CD4-positive, alpha-beta T cell treated with Interleukin-6 for 4 hours (primary cell): ENCODE measurements at regions not wholly inside any gene's neighbourhood (a gene's known extent, or its start where the extent isn't known, plus 50 kb on each side); places are given as distances from the start of the nearest gene placed in this dataset.

Source experiments
- DNase-seq: peaks from one replicate; pipeline ENCODE4 v3.0.0-alpha.2; 2020; ENCODE audit warnings: mixed read lengths

DNA sequence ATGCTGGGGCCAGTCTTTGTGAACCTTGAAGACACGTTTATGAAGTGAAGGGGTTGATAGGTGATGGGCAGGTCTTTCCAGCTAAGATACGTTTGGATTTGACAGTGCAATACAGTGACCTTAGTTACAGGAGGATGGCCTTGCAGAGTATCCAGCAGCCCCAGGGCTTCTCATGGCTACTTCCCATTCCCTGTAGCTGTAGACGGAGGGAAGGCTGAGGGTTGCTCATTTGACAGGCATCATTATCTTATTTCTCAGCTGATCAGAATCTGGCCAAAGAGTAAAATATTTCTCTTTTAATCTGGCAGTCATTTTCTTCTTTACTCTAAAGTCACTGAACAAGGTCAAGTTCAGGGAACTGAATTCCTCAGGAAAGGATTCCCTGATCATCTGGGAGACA, 85.1 kb upstream of the RMDN2 start:
- no peak for DNase-seq

DNA sequence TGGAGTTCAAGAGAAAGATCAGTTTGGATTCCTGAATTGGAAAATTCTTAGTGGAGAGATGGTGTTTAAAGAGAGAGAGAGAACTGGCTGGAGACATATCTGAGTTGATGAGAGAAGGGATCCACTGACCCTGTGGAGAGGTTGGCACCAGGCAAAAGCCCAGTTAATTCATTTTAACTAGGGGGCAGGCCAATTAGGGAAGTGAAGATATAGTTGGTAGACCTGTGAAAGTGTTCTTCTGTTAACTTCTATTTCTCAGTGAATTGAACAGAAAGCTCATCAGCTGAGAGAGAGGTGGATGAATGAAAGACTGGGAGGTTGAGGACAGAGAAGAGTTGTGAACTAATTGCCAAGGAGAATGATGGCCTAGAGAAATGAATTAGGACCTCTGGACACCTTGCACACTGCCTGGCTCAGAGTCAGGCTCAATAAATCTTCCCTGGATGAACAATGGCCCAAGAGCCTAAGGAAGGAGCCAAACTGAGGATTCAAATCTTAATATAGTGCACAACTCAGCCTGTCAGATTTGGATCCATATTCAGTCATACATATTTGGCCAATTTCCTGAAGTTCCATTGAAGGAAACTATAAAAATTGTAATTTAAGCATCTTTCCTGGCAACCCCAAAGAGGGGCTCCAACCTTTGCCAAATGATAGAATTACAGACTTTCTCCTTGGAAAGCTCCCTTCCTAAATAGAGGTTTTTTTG, 82.2 kb upstream of the RMDN2 start:
- DNase-seq: no peak

DNA sequence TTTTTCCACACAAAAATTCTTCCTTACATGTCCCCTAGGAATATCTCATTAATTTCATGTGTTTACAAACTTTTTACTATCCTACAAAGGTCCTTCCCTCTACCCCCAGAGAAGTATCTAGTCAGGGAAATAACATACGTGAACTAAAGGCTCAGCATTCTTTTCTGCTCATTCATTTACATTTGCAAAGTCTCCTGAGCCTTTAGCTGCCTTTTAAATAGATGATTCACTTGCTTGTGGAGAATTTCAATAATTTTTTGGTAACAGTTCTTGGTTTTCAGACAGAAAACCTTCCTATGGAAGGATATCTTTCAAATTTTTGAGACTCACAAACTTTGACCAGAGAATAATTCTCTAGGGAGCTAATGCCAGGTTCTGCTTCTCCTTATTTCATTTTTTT, 81.5 kb upstream of the RMDN2 start:
- no peak for DNase-seq

DNA sequence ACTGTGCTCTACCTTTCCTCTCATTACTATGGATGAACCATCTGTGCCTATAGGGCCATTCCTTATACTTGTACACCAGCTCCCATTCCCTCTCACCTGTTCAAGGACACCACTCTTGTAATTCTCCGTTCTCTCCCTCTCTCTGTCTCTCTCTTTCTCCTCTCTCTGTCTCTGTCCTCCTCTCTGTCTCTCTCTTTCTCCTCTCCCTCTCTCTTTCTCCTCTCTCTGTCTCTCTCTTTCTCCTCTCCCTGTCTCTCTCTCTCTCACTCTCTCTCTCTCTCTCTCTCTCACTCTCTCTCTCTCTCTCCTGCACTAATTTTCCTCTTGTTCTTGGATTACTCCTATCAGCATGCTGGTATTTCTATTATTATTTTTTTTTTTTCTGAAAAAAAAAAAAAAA, 78.9 kb upstream of the RMDN2 start:
- DNase-seq: no peak

DNA sequence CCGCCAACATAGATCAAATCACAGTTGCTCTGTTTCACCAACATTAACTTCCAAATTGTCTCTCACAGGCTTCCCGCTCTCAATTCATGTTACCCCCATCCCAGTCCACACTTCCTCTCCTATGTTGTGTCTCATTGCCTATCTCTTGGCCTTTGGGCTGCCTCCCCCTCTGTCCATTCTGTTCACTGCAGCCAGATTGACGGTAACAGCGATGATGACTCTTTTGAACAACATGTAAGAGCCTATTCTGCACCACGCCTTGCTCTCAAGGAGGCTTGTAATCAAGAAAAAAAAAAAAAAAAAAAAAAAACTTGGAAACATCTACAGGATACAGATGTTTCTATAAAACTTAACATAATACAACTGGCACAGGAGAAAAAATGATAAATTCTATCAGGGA, 77.3 kb upstream of the RMDN2 start:
- DNase-seq: no peak

DNA sequence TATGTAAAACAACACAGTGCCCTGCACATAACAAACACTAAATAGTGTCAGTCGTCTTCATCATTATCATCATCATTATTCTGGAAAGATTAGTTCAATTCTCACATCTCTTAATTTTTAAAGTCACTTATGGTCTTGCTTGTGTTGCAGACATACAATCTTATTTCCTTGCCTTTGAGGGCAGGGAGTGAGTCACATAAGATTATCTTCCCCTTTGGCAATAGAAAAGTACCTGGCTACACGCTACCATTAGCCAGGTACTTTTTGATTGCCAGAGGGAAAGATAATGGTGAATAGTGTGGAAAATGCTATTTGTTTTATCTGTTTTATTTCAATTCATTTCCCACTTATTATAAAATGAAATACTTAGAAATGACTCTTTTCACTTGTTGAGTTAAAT, 76.6 kb upstream of the RMDN2 start:
- no peak for DNase-seq

DNA sequence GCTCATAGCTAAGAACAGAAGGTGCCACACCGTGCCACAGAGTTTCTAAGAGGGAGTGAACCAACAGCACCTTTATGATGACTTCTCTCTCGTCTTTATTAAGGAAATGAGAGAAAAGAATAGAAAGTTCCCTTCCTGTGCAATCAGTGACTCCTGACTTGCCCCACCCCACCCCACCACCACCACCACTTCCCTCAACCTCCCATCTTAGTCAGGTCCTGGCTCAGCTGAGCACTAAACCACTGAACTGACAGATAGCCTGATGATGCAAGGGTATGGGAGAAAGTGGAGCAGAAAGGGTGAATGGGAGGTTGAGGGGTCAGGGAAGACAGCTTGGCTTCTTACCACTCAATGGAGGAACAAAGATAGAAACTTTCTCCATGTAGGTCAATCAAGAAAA, 75.2 kb upstream of the RMDN2 start:
- no peak for DNase-seq

DNA sequence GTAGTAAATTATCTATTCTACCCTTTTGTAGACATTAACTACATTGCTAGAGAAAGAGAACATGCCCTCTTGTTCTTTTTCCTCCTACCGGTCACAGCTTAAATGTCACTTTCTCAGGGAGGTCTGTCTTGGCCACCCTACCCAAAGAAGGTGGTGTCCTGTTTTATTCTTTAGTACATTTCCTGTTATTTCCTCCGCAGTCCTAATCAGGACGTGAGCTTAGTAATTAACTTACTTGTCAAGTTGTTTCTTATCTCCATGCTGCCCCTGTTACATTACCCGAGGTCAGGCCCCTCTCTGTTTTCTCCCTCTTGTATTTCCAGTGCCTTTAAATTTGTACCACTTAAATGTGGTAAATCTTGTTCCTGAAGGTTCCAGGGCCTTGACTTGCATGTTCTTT, 73.7 kb upstream of the RMDN2 start:
- no peak for DNase-seq

DNA sequence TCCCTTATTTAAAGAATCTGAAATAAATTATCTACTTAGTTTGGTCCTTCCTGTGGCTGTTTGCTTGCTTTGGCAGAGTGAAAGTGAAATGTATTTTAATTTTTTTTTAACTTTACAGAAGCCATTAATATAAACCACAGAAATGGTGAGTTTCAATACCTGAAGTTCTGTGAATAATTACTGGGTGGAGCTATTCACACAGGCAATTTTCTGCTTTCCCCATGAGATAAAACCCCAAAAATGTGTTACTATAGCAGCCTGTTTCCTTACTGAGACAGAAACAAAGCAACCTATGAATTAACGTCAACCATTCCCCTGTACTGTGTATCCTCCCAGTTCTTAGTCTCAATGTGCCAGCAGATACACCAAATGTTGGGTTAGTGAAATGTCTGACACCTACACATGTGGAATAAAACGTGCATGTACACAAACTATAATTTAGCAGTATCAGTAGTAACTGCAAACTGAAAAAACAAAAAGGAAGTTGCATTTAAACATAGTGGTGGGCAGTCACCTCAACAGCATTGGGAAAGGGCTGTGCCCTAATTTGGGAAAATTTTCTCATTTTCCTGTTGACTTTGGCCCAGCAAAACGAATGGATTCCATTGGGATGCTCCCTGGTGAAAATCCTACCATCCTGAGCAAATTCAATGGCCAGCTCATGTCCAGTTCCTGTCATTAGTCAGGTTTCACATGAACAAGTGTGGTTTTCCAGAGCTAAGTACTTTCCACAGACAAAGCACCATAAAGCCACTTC, 73.1 kb upstream of the RMDN2 start:
- DNase-seq: no peak

DNA sequence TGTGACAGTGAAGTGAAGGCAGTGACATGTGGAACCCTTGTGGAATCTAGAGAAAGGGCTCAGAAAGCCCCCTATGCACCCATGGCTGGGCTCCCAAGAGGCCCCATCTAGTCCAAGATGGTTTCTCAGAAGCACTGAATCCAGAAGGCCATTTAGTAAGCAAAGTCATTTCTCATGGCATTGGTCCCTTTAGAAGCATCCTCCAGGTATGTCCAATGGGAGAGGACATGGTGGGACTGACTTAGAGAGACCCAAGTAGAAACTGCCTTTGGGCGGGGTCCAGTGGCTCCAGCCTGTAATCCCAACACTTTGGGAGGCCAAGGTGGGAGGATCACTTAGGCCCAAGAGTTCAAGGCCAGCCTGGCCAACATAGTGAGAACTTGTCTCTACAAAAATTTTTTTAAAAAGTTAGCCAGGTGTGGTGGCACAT, 72.5 kb upstream of the RMDN2 start:
- DNase-seq: no peak

DNA sequence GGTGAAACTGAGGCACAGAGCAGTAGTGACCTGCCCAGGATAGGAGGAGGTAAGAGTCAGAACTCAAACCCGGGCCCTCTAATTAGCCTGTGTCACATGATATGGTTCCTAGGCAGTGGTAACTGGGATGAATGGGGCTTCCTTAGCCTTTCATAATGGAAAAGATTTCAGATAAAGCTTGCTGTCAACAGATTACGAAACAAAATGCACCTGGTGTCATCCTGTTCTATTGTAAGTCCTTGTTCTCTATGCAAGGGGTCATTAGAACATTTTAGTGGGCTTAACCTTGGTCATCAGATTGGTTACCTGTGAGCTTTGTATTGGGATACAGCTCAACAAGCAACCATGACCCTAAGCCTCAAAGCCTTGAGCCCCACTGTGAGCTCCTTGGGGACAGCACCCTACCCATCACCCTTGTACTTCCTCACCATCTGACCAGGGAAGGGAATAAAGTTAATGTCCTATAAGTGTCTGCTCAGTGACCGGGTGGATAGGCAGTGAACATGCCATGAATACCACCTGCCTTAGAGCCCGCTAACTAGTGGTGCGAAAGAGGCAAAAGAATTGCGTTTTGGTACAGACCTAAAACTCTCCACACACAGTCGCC, 70.3 kb upstream of the RMDN2 start:
- DNase-seq: no peak

DNA sequence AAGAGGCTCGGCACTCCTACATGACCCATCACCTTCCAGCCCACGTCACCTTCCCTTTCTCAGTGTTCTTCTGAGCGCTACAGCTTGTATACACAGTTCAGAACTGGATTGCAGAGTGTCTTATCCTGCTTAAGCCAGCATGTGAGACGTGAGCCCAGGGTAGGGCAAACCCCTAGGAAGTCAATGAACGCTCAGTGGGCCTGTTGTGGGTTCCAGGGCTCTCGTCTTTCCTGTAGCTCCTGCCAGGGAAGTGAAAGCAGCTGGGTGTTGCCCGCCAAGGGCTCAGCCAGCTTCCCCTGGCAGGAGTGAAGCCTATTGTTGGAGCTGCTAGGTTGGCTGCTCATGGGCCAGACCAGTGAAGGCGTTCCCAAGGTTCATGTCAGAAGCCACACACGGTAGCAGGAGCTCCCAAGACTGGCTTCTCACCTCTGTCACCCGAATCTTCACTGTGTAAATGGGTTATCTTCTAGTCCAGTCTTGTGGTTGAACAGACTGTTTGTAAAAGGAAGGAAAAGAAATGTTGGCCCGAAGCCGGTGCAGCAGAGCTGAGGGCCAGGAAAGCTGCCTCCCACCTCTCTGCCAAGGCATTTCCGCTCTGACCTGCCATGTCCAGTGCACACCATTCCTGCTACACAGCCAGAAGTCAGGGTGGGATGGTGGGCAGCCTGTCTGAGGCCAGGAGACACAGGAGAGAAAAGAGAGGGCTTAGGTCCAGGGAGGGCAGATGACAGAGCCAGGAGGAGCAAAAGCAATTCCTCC, 69.6 kb upstream of the RMDN2 start:
- no peak for DNase-seq

DNA sequence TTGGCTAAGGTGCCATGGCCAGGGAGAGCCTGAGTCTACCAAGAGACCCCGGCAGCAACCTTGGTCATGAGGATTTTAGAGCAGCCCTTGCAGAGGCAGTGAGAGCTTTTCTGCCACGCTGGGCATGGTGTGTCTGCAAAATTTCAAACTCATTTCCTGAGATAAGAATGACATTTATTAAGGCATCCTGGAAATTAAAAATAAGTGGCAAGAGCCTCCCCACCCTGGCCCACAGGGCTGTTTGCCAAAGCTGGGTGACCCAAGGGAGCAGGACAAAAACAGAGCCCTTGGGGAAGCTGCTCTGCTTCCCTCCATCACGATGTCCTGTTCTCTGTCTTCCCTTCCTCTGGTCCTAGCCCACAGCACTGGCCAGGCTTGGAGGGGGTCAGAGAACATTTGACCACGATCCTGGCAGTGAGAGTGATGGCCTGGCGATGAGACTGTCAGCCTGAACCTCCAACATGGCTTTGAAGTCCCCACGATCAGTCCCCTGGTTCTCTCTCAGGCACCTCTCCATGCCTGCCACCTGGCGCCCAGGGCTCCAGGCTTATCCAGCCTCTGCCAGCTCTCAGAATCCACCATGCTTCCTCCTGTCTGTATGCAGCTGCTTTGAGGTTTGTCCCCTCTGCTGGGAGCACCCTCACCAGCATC, 68.9 kb upstream of the RMDN2 start:
- no peak for DNase-seq

DNA sequence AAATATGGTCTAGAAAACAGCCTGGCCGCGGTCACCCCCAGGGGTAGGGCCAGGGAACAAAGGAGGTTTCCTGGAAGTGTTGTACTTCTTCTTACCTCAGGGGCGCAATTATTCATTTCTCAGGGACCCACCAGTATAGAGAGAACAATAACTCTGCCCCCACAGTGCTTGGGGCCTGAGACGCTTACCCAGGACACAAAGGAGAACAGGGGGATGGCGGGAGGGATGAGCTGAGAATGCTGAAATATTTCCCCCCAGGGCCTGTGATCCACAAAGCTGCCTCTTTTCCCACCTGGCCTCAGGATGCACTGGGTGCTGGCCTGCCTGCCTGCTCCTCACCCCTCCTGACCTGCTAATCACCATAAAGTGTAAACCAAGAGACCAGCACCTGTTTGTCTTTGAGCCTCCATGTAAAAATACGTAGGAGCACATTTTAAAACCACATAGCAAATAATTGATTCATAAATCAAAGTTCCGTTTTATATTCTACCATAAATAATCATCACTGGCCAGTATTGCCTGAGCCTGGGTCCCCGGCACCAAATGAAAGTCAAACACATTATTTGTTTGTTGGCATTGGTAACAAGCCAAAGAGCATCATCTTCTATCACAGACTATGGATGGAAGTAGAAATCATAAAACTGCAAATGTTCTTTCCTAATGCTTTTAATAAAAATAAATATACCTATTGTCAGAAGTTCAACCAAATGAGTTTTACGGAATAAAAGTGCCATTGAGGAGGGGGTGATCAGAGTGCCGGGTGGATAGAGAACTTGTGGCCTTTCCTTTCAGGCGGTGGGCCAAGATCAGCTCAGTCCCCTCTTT, 67.3 kb upstream of the RMDN2 start:
- no peak for DNase-seq

DNA sequence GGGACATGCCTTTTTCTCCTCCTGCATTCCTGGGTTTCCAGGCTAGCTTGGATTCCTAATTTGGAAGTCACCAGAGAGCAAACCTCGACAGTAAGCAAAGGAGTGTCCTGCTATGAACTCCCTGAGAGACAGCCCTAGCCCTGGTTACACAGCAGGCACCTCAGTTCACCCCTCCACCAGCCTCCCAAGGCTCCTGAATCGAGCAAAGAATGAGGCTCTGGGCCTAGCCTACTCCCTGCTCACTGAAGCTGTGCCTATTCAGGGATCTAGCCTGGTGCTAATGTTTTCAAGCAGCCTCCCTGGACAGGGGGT, 66.7 kb upstream of the RMDN2 start:
- no peak for DNase-seq

DNA sequence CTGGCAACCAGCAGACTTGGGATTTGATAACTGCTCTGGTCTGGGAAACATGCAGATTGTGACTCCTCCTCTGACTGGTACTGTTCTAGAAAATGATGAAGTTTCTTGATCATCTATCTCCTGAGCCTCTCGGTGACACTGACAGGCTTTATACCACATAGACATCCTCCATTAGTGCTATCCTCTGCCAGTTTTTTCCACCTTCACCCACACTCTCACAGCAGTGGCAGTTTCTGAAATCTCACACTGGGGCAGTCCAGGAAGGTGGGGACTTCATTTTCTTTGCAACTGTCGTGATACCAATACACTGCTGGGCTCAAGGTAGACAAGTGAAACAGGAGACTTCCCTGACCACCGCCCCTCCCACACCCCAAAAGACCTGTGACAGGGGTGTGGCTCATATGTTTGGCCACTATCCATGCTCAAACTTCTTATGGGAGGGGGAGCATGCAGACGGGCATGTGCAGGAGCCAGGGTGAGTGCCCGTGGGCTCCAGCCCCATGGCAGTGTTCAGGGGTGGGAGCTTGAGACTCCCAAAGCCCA, 66.3 kb upstream of the RMDN2 start:
- DNase-seq: no peak

DNA sequence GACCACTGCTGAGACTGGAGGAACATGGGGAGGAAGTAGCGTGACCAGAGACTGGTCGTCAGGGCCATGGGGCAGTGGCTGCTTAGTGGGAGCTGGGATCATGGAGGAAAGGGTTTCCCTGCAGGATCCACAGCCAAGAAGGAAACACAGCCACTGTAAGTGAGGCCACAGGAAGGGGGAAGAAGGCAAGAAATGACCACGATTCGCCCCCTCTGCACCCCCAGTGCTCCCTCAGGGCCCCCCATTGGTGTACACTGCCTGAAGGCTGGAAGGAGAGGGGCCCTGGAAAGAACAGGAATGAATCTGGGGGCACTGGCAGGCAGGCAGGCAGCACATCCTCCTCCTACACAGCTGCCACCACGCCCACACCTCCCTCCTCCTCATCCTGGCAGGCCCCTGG, 62.5 kb upstream of the RMDN2 start:
- DNase-seq: no peak

DNA sequence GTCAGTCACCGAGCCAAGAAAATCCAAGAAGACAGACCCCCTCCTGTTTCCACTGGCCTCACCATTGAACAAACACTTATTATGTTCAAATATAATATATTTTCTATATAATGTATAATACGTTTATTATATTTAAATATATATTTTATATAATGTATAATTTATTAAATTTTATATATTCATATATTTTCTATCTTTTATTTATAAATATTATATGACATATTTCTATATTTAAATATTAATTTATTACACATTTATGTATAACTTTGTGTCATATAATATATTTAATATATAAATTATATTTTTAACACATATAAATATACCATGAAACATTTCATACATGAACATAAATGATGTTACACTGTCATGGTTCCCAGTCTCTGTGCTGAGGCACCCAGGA, 60.9 kb upstream of the RMDN2 start:
- no peak for DNase-seq

DNA sequence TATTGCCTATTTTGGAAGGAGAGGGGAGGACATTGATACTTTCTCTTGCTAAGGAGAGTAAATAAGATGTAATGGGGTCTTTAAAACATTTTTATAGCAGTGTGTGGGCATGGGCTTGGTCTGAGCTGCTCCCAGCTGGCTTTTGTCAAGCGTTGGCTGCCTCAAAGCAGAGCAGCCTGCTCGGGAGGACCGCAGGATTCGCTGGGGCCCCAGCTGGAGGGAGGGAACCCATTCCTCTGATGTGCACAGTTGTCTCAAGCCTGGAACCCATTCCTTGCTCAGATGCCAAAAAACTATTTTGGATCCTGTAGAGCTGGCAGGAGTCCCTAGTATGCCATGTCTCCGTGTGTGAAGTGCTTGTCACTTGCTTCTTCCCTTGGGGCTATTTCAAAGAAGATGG, 59.4 kb upstream of the RMDN2 start:
- DNase-seq: no peak

DNA sequence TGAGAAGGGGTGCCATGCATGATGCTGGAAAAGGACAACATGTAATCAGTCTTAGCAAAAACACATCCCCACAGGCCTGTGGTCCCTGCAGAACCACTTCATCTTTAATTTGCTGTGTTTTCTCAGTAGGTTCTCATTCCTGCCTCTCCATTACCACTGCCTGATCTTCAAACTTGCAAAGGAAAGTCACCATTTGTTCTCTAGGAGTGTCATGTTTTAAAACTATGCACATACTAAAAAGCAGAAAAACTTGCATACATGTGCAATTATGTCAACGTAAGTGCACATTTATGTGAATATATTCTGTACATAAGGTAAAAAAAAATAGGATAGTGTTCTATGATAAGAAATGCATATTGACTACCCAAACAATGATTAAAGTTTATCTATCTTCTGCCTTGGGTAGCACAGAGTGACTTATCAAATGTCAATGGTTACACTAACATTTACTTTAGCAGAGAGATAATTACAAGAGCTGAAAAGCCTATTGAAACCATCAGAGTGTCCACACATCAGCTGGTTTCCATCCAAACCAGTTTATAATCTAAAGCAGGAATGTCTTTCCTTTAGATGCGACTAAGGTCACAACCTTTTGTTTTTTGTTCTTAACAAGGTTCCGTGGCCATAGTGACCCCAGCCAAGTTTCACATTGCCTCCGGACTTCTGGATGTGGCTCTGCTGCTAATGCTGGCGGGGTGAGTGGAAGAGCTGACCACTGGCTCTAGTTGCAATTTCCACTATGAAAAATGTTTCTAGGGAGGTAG, 58.7 kb upstream of the RMDN2 start:
- DNase-seq: no peak

DNA sequence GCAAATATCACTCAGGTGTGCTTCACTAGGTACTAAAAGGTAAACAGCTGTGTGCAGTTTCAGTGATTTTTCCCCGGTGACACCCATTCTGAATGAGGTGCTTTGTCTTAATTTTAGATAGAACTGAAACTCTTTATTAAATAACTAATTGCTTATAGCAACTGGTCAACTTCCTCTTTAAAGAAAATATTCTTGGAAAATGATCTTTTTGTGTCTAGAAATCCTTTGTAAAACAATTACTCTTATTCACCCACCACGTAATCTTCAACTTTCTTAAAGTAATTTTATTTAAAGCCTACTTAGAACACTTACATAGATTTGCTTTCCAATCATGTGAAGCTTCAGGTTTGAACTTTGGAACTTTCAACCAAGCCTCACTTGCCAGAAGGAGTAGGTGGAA, 57.9 kb upstream of the RMDN2 start:
- DNase-seq: no peak
